Amniotic epithelial cell (primary cell): ENCODE measurements at regions not wholly inside any gene's neighbourhood (a gene's known extent, or its start where the extent isn't known, plus 50 kb on each side); places are given as distances from the start of the nearest gene placed in this dataset.
"Not testable (repeated sequence)": the region's sequence is repeated elsewhere in the genome, so short reads cannot be mapped to it uniquely, and the experiment has no call there.

Experiments
- DNase-seq: peaks from one replicate; pipeline ENCODE4 v3.0.0-alpha.2; 2010; ENCODE audit warnings: low read depth

- DNase-seq, result no peak
Observed at GRCh38 chr6:109875973-109876372, 102.1 kb upstream of the GPR6 start.

GRCh38 chr6:109877028-109878004, 100.8 kb upstream of the GPR6 start:
- peak; percentile 11 for DNase-seq

- not testable (repeated sequence) for DNase-seq
Observed at GRCh38 chr6:109878005-109878690, 100.0 kb upstream of the GPR6 start.

GRCh38 chr6:109879081-109879480, 99.0 kb upstream of the GPR6 start:
- not testable (repeated sequence) for DNase-seq

GRCh38 chr6:109879521-109879920, 98.6 kb upstream of the GPR6 start:
- no peak for DNase-seq

- DNase-seq, result not testable (repeated sequence)
Observed at GRCh38 chr6:109881069-109881468, 97.0 kb upstream of the GPR6 start.

GRCh38 chr6:109881953-109882490, 96.1 kb upstream of the GPR6 start:
- DNase-seq, result peak; percentile 6

- no peak for DNase-seq
Observed at GRCh38 chr6:109891924-109892323, 86.2 kb upstream of the GPR6 start.

GRCh38 chr6:109892451-109893435, 85.4 kb upstream of the GPR6 start:
- DNase-seq, result no peak

- no peak for DNase-seq
Observed at GRCh38 chr6:109893606-109894005, 84.5 kb upstream of the GPR6 start.

GRCh38 chr6:109894181-109894580, 83.9 kb upstream of the GPR6 start:
- DNase-seq, result no peak

- no peak for DNase-seq
Observed at GRCh38 chr6:109896341-109896740, 81.8 kb upstream of the GPR6 start.

GRCh38 chr6:109897025-109897424, 81.1 kb upstream of the GPR6 start:
- DNase-seq, result no peak

- DNase-seq, result no peak
Observed at GRCh38 chr6:109897561-109898080, 80.5 kb upstream of the GPR6 start.

- no peak for DNase-seq
Observed at GRCh38 chr6:109901976-109902375, 76.1 kb upstream of the GPR6 start.

- no peak for DNase-seq
Observed at GRCh38 chr6:109902870-109903269, 75.2 kb upstream of the GPR6 start.

GRCh38 chr6:109910571-109910970, 67.5 kb upstream of the GPR6 start:
- no peak for DNase-seq

GRCh38 chr6:109912118-109912517, 66.0 kb upstream of the GPR6 start:
- no peak for DNase-seq

- no peak for DNase-seq
Observed at GRCh38 chr6:109912952-109913351, 65.2 kb upstream of the GPR6 start.

GRCh38 chr6:109915748-109916147, 62.4 kb upstream of the GPR6 start:
- DNase-seq, result not testable (repeated sequence)

- no peak for DNase-seq
Observed at GRCh38 chr6:109916759-109917158, 61.4 kb upstream of the GPR6 start.
